B cell (primary cell): ENCODE measurements at regions not wholly inside any gene's neighbourhood (a gene's known extent, or its start where the extent isn't known, plus 50 kb on each side); places are given as distances from the start of the nearest gene placed in this dataset.

Experiments
- ATAC-seq: fragments of 200-7000 bp; cut with Tn5 transposase; one replicate; pipeline ENCODE4 v1.10.0; 2021; ENCODE audit warnings: low read depth, mild to moderate bottlenecking, moderate number of reproducible peaks, moderate library complexity
- CTCF ChIA-PET: fragments of 350-600 bp; sonication (Branson Sonifier 250); formaldehyde crosslinking; loops from one replicate; lab custom pipeline; 2021; ENCODE audit warnings: antibody characterized with exemption, inconsistent platforms; lab: Charles Lee
- POLR2A ChIA-PET: fragments of 350-600 bp; sonication (Branson Sonifier 250); formaldehyde crosslinking; loops from one replicate; lab custom pipeline; 2021; ENCODE audit warnings: antibody characterized with exemption; lab: Charles Lee
- DNase-seq: peaks from one replicate; pipeline ENCODE4 v3.0.0; 2013
- H2AFZ ChIP-seq: 2 replicates; pipeline ENCODE4 v1.6.1; 2012; ENCODE audit warnings: mild to moderate bottlenecking, low read depth, low read length; ENCODE audit not compliant: insufficient read depth, poor library complexity, severe bottlenecking
- H3K27ac ChIP-seq, 2 donors: 1 replicate in 1 of 2; 2 replicates in 1 of 2; pipeline ENCODE4 v1.5.1; 2012 to 2013; ENCODE audit warnings: low read length in 2 of 2, mild to moderate bottlenecking in 2 of 2, moderate library complexity in 1 of 2
- H3K27me3 ChIP-seq, 4 experiments: fragments of 200-600 bp in 1 of 4; sonication (generic) in 1 of 4; replicated peaks in 1 of 4; 1 replicate in 2 of 4; 2 replicates in 2 of 4; pipeline versions ENCODE4 v1.6.1 to v1.7.0; 2013 to 2016; ENCODE audit warnings: low read length in 3 of 4, mild to moderate bottlenecking in 2 of 4, mixed read lengths in 1 of 4, moderate library complexity in 1 of 4; ENCODE audit not compliant: insufficient read depth in 4 of 4, control insufficient read depth in 3 of 4; ENCODE audit errors: control extremely low read depth in 1 of 4
- H3K36me3 ChIP-seq, 2 experiments: replicated peaks in 1 of 2; 1 replicate in 1 of 2; 2 replicates in 1 of 2; pipeline versions ENCODE4 v1.6.1 to v1.7.1; 2013; ENCODE audit warnings: low read length in 1 of 2; ENCODE audit not compliant: insufficient read depth in 2 of 2, control insufficient read depth in 1 of 2; ENCODE audit errors: control extremely low read depth in 1 of 2, extremely low read depth in 1 of 2
- H3K4me1 ChIP-seq, 2 donors: fragments of 200-600 bp in 1 of 2; sonication (generic) in 1 of 2; 1 replicate in 1 of 2; 2 replicates in 1 of 2; pipeline versions ENCODE4 v1.5.1 to v1.6.1; 2013 to 2017; ENCODE audit warnings: low read length in 2 of 2; ENCODE audit not compliant: control insufficient read depth in 2 of 2, insufficient read depth in 2 of 2
- H3K4me2 ChIP-seq: replicated peaks from 2 replicates; pipeline ENCODE3; 2012; ENCODE audit warnings: mild to moderate bottlenecking, low read depth, low read length; ENCODE audit not compliant: poor library complexity, severe bottlenecking
- H3K4me3 ChIP-seq, 5 experiments: fragments of 200-600 bp in 1 of 5; sonication (generic) in 1 of 5; 1 replicate in 3 of 5; 2 replicates in 2 of 5; pipeline versions ENCODE4 v1.5.1 to v1.7.0; 2011 to 2016; ENCODE audit warnings: low read length in 4 of 5, mild to moderate bottlenecking in 4 of 5, low read depth in 2 of 5, control low read depth in 1 of 5, moderate library complexity in 1 of 5; ENCODE audit not compliant: insufficient read depth in 1 of 5; ENCODE audit errors: control extremely low read depth in 1 of 5, extremely low read depth in 1 of 5
- H3K79me2 ChIP-seq: fragments of 200-600 bp; sonication (generic); one replicate; pipeline ENCODE4 v1.6.0; 2016; ENCODE audit warnings: low read length; ENCODE audit not compliant: control insufficient read depth, insufficient read depth
- H3K9ac ChIP-seq: fragments of 200-600 bp; sonication (generic); 2 replicates; pipeline ENCODE4 v1.6.1; 2017; ENCODE audit warnings: mild to moderate bottlenecking, low read length, moderate library complexity
- H3K9me3 ChIP-seq, 3 donors: one replicate each; pipeline versions ENCODE4 v1.6.1 to v1.7.1; 2013; ENCODE audit warnings: low read length in 2 of 3; ENCODE audit not compliant: control insufficient read depth in 2 of 3, insufficient read depth in 1 of 3; ENCODE audit errors: control extremely low read depth in 1 of 3
- H4K20me1 ChIP-seq: 2 replicates; pipeline ENCODE4 v1.6.0; 2012; ENCODE audit warnings: mild to moderate bottlenecking, low read length; ENCODE audit not compliant: insufficient read depth, control insufficient read depth, poor library complexity, severe bottlenecking
- H3K27ac Mint-ChIP-seq: one replicate; pipeline ENCODE4 v1.8.0; 2021; ENCODE audit warnings: mixed read lengths
- H3K27me3 Mint-ChIP-seq: one replicate; pipeline ENCODE4 v1.8.0; 2021; ENCODE audit warnings: mixed read lengths
- H3K4me1 Mint-ChIP-seq: one replicate; pipeline ENCODE4 v1.8.0; 2021; ENCODE audit warnings: mixed read lengths
- H3K4me3 Mint-ChIP-seq: one replicate; pipeline ENCODE4 v1.8.0; 2021; ENCODE audit warnings: mixed read lengths
- H3K9me3 Mint-ChIP-seq: one replicate; pipeline ENCODE4 v1.8.0; 2022; ENCODE audit warnings: mixed read lengths; ENCODE audit not compliant: insufficient read depth
- CTCF ChIP-seq: fragments of 200-600 bp; IDR thresholded peaks from one replicate; pipeline ENCODE4 v1.8.0; 2022; ENCODE audit warnings: antibody characterized with exemption, mild to moderate bottlenecking
- EZH2 ChIP-seq: IDR thresholded peaks from 2 replicates; pipeline ENCODE4 v1.6.1; 2012; ENCODE audit warnings: borderline replicate concordance, low read depth, mild to moderate bottlenecking, moderate library complexity, low read length; ENCODE audit not compliant: insufficient read depth, poor library complexity, severe bottlenecking
- WGBS: methylation state at CpG from one replicate; pipeline ENCODE4 v1.1.5; 2013; ENCODE audit warnings: missing lambda C conversion rate; ENCODE audit not compliant: insufficient coverage; 5-methylcytosine and 5-hydroxymethylcytosine counted together
- intact Hi-C: fragments of 100-400 bp; cut with micrococcal nuclease; formaldehyde crosslinking; loops from one replicate; pipeline ENCODE4 v1.10.0; 2022

- ChIA-PET POLR2A (no interaction called here), CTCF (no interaction called here)
- H3K4me1 ChIP-seq: no peaks in the 10 kb centered on the region
- Mint-ChIP-seq H3K4me3 (no peak overlapping the region), H3K4me1 (no peaks in the 10 kb centered on the region), H3K9me3 (no peaks in the 10 kb centered on the region), H3K27me3 (peaks cover 16% of the 10 kb centered on the region), H3K27ac (no peak overlapping the region)
- no peaks in the 10 kb centered on the region for H3K36me3 ChIP-seq
- no peak for DNase-seq
- peaks cover 0 to 4% (median 0%) of the 10 kb centered on the region in 3 donors for H3K9me3 ChIP-seq
- no peak overlapping the region for H3K9ac ChIP-seq
- WGBS: 83% methylated on average over 6 of the region's 12 CpGs
- H3K4me3 ChIP-seq: no peak overlapping the region
- no peaks in the 10 kb centered on the region for H4K20me1 ChIP-seq
- no peaks in the 10 kb centered on the region for H3K27me3 ChIP-seq
- intact Hi-C loops: no loop called here
- no peak for ATAC-seq
- no peak overlapping the region for H3K4me2 ChIP-seq
- H3K79me2 ChIP-seq: no peaks in the 10 kb centered on the region
- no peak overlapping the region for H3K27ac ChIP-seq
- H2AFZ ChIP-seq: no peak overlapping the region
- TF ChIP-seq CTCF: no peak
- TF ChIP-seq EZH2: no peak
Observed at GRCh38 chr16:86405319-86405718, 105.0 kb upstream of the FOXF1 start.

- Histone ChIP-seq H3K36me3 (no peaks in the 10 kb centered on the region), H3K4me3 (no peak overlapping the region), H3K4me2 (no peak overlapping the region), H3K9me3 (peaks cover 0 to 4% (median 0%) of the 10 kb centered on the region in 3 donors), H3K9ac (no peak overlapping the region), H3K27ac (no peak overlapping the region), H3K79me2 (no peaks in the 10 kb centered on the region), H2AFZ (no peak overlapping the region), H3K27me3 (peaks cover 0 to 2% (median 0%) of the 10 kb centered on the region in 4 experiments), H4K20me1 (no peaks in the 10 kb centered on the region), H3K4me1 (no peaks in the 10 kb centered on the region)
- Mint-ChIP-seq H3K4me1 (no peaks in the 10 kb centered on the region), H3K27me3 (peaks cover 16% of the 10 kb centered on the region), H3K9me3 (peaks cover 2% of the 10 kb centered on the region), H3K4me3 (no peak overlapping the region), H3K27ac (no peak overlapping the region)
- intact Hi-C loops: no loop called here
- no peak for ATAC-seq
- TF ChIP-seq EZH2: no peak
- TF ChIP-seq CTCF: no peak
- ChIA-PET POLR2A (no interaction called here), CTCF (no interaction called here)
- no peak for DNase-seq
- 93% methylated on average over 9 of the region's 10 CpGs for WGBS
Observed at GRCh38 chr16:86406056-86406455, 104.3 kb upstream of the FOXF1 start.
